GM21717 (cell line): ENCODE measurements at regions not wholly inside any gene's neighbourhood (a gene's known extent, or its start where the extent isn't known, plus 50 kb on each side); places are given as distances from the start of the nearest gene placed in this dataset.

Experiments used
- ATAC-seq: cut with Tn5 transposase; IDR thresholded peaks from one replicate; pipeline ENCODE4 v1.9.1; 2021; ENCODE audit warnings: mild to moderate bottlenecking, moderate library complexity; ENCODE audit not compliant: unreplicated experiment

DNA sequence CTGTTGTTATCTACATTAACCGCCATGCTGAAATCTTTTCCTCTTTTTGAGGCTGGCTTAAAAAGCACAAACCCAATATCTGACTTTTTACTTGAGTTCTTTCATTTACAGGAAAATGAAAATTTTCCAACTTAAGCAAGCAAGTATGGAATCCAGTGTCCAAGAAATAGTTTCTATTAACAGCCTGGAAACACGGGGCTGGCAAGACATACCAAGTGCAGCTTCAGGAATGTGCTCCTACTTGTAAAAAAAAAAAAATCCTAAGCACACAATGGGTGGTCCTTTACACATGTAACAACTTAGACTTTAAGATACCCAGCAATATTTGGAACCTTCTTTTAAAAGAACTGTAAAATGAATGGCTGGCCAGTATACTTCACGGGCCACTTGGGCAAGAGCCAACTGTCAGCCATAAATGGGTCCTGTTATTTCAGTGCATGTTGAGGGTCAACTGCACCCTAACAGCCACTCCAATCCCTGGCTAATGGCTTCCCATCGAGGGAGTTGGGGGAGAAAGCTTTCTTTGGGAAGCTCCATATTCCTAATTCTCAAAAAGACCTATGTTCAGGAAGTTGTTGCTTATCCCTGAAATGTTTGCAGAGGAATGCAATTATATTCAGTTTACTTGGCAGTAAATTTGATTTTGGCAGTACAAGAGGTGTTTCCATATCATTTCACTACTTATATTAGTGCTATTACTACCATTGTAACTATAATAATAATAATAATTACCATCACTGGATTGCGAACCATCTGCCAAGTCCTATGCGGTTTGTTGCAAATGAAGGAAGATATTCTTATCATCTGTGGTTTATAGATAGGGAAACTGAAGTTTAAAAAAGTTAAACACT is 236.4 kb upstream of the TMEM72 start:
- no peak for ATAC-seq

DNA sequence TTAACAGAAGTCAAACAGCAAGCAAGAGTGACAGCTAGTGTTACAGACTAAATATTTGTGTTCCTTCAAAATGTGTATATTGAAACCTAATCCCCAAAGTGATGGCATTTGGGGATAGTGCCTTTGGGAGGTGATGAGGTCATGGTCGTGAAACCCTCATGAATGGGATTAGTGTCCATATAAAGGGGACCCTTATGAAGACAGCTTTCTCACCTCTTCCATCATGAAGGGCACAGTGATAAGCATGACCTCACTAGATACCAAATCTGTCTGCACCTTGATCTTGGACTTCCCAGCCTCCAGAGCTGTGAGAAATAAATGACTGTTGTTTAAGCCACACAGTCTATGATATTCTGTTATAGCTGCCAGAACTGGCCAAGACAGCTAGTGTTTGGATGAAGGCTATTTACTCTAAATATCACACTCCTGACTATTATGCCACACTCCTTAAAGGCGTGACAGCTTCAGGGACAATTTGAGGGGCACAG is 235.7 kb upstream of the TMEM72 start:
- ATAC-seq: no peak

DNA sequence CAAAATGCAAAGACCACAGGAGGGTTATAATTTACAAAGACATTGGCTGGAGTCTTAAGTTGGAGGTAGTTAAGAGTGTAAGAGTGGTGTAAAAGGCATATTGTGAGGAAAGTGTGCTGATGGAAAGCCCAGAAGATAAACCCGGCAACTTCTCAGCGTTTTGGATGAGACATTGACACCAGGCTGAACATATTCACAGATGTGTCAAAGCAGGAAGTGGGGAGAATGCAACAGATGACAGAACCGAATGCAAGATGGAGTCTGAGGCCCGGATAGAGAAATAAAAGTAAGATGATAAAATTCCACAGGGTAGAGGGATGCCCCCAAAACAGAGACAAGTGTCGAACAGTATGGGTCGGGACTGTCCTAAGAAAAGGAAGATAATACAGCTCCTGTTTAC is 230.4 kb upstream of the TMEM72 start:
- no peak for ATAC-seq

DNA sequence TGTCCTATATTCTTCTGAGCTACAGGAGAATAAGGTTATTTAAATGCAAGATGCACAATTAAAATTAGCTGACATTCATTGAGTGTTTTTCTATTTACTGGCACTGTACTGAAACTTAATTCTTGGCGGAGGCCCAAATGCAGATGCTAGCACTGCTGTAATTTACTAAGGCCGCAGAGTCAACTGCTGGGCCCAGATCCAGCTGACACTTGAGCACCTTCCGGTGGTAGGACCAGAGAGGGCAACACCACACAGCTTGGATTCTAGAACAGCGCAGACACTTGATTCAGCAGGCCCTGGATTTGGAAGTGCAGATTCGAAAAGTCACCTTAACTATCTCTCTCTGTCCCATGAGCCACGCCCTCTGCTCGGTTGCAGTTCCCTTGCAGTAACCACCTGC is 228.6 kb upstream of the TMEM72 start:
- no peak for ATAC-seq

DNA sequence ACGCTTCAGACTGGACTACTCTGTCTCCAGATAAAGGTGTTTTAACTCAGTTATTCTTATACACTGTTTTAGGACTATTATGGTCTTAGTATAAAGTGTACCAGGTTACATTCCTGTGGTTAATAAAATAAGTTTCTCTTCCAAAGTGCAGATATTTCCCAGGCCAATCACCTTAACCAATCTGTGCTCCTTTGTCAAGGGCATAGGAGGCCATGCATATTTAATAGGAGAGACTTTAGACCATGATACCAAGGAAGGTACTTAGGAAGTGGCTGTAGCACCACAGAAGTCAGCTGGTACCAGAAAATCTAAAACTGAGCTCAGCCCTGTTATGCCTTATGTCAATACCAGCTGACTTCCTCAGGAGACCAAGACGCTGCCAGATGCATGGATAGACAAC is 226.5 kb upstream of the TMEM72 start:
- no peak for ATAC-seq

DNA sequence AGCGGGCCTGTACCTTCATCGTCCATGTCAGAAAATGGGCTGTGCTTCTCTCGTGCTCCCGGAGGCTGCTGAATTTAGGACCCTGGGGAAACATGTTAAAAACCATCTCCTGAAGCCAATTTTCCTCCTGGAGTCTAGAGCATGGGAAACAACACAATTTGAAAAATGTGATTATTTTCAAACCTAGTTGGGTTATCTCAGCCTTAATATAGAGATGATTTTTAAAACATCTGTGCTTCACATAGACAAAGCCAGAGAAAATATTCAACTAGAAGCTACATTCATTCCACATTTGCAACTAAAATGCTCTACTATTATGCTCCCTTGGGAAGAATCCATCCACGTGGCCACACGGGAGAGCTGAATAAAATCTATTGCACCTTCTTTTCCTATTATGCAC is 225.9 kb upstream of the TMEM72 start:
- ATAC-seq: no peak

DNA sequence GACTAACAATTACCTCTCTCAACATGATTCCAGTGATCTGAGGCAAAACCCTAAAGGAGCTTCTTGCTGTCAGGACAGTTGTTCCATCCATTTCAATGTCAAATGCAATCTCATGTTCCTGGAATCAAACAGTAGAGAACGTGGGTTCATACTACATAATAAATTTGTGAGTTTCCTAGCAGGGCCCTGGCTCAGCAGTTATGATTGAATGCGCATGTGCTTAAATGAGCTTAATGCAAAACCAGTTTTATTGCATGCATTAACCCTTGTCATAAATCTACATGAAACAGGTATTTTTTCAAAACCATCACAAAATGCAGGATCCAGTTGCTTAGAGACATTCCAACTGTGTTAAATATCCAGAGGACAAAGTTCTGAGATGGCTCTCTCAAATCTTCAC is 225.4 kb upstream of the TMEM72 start:
- no peak for ATAC-seq

DNA sequence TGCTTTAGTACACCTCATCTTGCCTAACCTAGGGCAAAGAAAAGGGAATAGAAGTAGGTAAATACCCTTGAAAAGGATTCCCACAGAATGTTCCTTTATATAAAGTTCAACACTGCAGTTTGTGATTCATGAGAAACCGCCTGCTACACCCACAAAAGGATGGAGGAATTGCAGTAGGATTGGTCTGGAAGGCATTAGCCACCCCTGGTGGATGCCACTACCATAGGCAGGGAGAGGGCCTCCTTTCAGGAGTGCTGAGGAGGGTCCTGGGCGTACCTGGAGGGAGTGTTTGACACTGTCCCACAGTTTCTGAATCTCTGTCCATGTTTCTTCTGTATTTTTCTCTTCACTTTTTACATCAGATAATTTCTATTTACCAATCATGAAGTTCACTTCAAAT is 221.8 kb upstream of the TMEM72 start:
- ATAC-seq: no peak

DNA sequence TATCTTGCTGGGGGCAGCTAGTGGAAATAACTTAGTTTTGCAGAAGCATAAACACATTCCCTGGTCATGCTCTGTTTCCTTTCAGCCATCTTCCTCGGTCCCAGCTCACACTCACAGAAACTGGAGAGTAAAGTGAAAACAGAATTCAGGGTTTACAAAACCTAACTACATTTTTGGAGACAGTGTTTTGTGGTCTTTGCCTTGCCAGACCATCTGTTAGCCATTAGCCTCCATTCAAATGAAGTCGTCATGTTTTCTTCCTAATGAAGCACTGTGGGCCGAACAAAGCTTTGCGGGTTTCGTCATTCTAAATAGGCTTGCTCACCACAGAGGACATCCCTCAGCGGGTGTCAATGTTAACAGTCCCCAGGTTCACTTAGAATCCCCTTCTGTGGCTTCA is 214.6 kb upstream of the TMEM72 start:
- ATAC-seq: no peak

DNA sequence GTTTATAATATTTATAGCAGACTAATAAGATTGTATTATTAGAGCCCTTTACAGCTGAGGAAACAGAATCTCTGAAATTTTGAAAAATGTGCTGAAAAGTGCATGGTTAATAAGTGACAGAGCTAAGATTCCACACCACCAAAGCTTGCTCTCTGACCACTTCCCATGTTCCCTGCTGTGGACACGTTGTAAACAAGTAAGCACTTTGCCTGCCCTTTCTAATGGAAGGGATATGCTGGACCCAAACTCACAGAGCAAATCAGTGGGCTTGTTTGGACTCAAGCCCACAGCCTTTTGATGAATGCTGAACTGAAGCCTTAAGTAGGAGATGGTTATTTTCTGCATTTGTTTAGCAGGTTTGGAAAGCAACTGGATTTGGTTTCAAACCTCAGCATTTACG is 214.0 kb upstream of the TMEM72 start:
- ATAC-seq: no peak

DNA sequence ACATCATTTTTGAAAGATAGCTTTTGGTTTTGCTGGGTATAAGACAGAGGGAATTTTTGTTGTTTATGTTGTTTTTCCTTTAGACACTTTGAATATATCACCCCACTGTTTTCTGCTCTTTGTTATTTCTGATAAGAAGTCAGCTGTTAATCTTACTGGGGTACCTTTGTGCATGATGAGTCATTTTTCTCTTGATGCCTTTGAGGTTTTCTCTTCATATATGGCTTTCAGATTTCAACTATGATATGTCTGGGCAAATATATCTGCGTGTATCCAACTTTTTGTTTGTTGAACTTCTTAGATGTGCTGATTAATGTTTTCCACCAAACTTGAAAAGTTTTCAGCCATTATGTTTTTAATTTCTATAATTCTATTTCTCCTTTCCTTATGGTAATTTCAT is 208.6 kb upstream of the TMEM72 start:
- no peak for ATAC-seq

DNA sequence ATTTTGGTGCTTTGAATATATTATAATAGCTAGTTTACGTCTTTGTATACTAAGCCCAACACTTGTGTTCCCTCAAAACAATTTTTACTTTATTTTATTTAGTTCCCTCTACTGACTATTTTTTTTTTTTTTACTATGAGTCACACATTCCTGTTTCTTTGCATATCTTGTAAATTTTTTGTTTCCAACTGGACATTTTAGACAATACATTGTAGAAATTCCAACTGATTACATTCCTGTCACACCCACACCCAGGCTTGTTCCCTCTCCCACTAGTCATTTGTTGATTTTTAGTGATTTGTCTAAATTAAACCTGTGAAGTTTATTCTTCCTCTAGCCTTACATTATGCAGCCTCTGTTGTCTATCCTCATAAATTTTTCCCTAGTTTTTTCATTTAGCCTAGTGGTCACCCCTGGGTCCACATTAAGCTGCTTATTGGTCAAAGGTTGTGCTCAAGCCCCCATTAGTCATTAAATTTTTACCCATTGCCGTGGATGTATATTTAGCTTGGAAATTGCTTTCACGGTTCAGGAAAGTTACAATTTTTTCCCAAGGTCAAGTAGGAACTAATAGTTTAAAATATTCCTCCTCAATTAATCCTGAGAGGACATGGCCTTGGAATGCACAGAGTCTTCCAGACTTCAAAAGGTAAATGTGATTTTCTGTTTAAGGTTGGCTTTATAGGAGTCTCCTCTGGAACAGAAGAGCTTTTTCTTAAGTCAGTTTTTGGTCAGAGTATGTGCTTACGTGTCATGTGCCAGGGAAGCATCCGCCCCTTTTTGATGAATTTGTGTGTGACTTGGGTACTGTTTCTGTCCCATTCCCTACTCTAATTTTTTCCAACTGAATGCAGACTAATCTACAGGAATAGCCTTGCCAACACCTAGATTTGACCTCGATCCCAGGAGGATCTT is 207.6 kb upstream of the TMEM72 start:
- ATAC-seq: no peak

DNA sequence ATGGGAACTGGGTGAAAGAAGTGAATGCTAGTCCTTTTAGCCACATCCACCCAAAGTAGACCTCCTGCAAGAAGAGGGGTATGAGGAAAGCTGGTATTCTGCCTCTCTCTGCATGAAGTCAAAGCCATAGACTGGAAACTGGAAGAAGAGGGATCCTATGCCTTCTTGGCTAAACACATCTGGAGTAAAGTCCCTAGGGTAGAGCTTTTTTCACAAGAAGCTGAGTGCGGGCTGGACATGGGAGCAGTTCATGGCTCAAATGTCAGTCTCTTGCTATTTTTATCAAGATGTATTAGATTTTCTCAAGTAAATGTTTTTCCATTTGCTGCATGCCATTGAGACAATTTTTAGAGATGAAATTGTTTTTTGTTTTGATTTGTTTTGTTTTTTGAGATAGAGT is 206.5 kb upstream of the TMEM72 start:
- ATAC-seq: no peak

DNA sequence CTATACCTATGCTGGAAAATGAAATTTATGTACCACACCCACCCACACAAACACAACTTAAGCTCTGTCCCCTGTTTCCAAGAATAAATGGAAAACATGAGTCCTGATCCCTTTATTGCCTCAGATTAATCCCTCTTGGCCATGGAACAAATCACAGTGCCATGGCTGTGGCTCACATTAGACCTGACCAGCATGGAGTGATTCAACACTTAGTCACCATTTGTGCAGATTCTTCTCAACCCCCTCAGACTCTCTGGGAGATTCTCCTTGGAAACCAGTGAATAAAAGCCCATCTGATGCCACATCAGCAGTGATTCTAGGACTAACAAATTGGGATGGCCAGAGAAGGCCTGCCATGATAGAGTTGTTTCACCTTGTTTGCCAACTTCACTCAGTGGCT is 204.4 kb upstream of the TMEM72 start:
- no peak for ATAC-seq

DNA sequence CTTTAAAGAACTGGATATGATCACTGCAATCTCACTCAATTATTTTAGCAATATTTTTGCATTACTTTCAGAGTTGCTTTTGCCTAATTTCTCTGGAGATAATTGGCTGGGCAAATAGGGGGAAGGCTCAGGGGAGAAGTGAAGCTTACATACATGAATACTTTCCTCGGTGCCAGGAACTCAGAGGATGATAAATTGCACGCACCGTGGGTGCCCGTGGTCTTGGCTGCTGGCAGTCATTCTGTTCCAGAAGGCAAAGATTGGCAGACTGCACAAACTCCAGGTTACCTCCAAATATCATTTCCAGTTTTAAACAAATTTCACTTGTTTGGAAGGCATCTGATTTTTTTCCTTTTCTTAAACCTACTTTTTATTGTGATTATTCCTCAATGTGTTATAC is 197.8 kb upstream of the TMEM72 start:
- ATAC-seq: no peak

DNA sequence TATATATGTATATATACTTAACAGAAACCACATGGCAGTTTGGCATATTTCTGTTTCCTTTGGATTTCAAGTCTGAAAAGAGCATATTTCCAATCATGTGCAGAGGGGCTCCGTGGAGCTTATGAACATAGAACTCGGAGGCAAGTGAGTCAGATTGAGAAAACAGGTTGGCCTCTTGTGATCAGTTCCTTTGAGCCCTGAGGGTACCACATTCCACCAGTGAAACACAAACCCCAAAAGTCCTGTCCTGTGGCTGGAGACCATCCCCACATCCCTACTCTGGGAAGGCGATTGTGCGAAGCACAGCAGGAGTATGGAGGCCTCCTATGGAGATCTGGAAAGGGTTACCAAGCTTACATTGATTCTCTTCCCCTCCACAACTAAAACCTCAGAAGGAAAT is 196.7 kb upstream of the TMEM72 start:
- no peak for ATAC-seq

DNA sequence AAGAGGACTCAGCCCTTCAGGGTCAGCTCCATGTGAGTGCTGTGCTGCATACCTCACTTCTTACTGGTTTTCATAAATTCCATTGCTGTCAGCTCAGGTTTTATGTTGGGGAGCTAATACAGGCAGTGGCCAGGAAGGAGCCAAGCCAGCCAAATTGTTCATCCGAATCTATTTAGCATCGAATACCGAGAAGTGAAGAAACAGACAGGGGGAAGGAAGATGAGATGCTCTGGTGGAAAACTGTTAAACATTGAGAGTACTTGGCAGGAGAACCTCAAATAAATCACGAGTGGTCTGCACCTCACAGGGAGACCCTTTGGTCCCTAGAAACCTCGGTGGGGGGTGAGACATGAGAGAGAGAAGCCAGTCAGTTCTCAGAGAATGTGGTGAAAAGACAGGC is 196.0 kb upstream of the TMEM72 start:
- ATAC-seq: no peak

DNA sequence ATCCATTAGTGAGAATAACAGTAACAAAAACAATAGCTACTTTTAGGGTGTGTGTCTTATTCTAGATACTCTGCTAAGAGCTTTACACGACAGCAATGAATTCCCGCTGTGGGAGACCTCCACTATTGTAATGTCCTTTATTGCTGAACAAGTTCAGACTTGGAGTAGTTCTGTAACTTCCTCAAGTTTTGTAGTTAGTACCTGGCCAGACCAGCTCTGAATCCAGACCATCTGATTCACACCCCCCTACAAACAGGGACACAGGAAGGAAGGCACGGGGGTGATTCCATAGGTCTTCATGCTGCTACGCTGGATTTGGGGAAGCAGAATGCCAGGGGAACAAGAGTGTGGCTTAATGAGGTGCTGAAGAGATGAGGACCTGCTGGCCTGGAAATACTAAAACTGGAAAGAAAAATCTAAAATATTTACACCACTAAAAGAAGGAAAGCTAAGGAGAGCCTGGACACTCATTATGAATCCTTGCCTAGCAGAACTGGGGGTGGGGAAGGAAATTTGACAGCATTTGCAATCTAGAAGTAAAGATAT is 194.6 kb upstream of the TMEM72 start:
- ATAC-seq: no peak

DNA sequence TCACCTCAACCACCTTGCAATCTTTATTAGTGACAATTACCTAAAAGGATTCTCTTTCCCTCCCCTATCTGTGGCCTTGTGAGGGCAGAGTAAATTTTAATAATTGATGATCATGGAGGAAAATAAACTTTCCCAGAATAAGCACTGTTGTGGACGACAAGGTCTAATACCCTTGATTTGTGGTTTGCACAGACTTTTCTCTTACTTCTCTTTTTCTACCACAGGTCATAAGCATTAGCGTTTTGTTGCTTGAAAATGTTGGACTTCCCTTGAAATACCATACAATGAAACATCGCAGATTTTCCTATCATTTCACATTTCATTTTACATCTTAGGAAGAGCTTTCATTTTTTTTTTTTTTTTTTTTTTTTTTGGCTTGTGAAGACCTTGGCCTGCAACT is 188.1 kb upstream of the TMEM72 start:
- no peak for ATAC-seq

DNA sequence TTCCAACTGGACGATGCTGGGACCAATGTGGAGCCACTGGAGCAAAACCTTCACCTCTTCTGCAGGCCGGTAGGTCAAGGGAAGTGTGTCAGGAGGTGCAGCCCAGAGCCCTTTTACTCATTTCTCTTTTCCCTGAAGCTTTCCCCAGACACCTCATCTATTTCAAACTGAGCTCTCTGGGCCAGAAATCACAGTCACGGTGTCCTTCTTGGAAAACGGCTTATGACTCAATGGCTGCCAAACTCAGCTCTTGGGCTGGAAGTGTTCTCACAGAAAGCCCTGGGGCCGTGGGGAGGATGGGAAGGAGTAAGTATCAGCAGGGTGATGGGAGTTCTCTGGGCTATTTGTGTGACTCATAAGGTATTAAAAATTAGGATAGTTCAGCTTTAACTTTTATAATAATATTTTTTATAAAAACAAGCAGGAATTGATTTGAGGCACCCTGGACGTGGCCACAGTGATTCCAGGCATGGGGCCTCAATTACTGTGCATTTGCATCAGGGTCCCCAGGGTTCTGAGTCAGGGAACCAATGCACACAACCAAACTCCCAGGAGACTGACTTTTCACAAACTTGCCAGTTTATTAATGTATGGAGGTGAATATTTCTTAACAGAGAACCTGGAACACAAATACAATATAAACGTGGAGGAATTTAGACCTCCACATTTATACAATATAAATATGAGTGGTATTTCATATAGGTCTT is 187.4 kb upstream of the TMEM72 start:
- ATAC-seq: no peak
